GM21447 (cell line): ENCODE measurements at regions not wholly inside any gene's neighbourhood (a gene's known extent, or its start where the extent isn't known, plus 50 kb on each side); places are given as distances from the start of the nearest gene placed in this dataset.

ENCODE experiments used
- ATAC-seq: cut with Tn5 transposase; IDR thresholded peaks from one replicate; pipeline ENCODE4 v1.9.1; 2021; ENCODE audit not compliant: unreplicated experiment

GRCh38 chr2:120851116-120851773 lies 115.6 kb downstream of the GLI2 start:
- ATAC-seq = no peak

DNA sequence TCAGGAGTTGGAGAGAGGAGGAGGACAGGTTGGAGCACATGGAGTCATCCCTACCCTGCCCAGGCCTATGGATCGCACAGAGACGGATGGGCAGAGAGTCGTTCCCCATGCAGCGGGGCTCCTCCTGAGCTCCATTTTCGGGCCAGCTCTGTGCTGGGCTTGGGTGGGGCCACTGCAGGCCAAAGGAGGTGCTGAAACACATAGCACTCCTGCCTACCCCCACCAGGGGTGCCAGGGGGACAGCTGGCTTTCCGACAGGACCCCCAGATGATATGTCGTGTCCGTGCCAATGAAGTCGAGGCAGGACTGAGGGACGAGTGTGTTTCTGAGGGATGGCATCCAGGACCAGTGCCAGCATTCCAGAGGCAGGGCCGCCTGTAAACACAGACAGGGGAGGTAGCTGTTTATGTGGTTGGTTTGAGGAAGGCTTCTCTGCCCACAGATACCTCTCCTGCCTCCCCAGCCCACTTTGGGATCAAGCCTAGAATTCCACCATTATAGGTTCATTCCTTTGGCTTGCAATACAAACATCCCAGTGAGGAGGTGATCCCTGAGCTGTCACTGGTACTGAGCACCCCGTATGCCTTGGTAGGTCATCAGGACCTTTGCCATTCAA lies 116.6 kb downstream of the GLI2 start:
- no peak for ATAC-seq

DNA sequence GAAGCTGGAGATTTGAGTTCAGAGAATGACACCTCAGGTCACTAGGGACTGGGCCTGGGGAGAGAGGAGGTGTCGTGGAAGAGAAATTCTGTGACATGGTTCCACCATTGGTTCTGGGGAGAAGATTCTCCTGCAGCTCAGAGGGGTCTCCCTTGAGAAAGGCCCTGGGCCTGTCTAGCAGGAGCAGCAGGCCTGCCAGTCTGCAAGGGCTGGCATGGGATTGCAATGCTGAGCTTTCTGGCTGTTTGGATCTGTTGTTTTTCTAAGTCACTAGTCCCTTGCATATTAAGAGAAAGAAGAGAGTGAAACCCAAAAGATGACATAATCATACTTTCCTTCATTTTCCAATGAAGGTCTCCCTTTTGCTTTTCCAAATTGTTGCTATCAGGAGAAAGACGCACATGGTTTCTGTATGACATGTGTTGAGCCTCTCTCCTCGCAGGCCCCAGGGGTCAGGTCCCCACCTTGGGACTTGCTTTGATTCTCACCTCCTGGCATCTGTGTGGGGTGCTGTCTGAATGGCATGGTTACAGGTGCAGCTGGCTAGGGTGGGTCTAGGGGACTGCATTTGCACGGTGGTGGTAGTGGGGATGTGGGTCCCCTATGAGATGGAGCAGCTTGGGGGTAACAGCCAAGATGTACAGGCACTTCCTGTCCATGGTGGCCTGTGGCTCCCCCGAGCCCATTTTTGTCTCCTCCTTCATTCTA lies 117.8 kb downstream of the GLI2 start:
- ATAC-seq = no peak

- ATAC-seq = no peak
Observed at GRCh38 chr2:120854014-120854620, 118.4 kb downstream of the GLI2 start.

DNA sequence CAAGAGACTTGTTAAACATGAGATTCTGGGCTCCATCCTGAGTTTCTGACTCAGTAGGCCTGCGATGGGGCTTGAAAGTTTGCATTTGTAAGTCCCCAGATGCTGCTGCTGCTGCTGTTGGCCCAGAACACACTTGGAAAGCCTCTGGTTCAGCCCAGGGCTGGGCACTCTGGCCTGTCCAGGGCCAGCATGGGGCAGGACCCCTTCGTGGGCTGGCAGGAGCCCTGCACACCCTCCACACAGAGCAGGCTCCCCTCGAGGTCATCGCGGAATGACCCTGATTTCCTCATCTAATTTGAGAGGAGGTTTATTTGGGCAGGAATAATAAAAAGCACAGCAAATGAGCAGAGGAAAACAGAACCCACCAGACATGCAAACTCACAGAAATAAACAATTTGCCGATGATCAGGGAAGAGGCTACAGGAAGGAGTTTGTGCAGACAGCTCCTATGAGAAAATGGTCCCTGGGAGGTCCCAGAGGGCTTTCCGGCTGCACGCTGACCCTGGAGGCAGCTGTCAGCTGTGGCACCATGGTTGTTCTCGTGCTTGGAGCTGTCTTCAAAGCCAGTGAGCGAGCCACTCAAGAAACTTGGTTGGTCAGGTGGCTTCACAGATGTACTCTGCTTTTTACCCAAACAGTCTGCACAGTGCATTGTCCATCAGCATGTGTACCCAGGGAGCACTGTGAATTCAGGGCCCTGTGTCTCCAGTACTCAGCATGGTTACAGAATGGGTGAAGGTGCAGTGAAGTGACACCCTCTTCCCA lies 119.3 kb downstream of the GLI2 start:
- ATAC-seq = no peak

- ATAC-seq = no peak
Observed at GRCh38 chr2:120855855-120856405, 120.3 kb downstream of the GLI2 start.

GRCh38 chr2:120856421-120856862 lies 120.8 kb downstream of the GLI2 start:
- no peak for ATAC-seq

DNA sequence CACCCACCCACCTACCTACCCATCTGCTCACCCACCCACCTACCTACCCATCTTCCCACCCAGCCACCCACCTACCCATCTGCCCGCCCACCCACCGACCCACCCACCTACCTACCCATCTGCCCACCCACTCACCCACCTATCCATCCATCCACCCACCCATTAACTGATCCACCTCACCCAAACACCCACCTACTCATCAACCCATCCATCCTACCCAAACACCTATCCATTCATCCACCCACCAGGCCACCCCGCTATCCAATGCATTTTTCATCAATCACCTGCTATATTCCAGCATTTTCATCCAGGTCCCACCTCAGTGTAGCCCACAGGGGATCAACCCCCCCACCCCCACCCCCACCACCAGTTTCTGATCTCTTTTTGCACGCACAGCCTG lies 121.8 kb downstream of the GLI2 start:
- ATAC-seq = no peak

DNA sequence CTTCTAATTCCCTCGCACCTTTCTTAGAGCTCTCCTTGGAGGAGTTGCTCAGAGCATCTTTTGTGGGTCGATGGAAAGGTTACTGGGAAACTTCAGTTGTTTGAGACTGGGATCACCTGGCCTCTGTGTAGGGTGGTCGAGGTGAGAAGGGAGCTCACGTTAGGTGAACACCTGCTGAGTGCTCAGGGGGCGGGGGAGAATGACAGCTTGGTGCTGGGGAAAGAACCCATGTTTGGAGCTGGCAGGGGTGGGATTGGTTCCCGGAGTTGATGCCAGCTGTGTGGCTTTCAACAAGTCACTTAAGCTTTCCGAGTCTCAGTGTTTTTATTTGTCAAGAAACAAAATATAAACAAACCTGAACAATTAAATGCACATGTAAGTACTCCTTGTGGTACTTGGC lies 122.3 kb downstream of the GLI2 start:
- no peak for ATAC-seq

DNA sequence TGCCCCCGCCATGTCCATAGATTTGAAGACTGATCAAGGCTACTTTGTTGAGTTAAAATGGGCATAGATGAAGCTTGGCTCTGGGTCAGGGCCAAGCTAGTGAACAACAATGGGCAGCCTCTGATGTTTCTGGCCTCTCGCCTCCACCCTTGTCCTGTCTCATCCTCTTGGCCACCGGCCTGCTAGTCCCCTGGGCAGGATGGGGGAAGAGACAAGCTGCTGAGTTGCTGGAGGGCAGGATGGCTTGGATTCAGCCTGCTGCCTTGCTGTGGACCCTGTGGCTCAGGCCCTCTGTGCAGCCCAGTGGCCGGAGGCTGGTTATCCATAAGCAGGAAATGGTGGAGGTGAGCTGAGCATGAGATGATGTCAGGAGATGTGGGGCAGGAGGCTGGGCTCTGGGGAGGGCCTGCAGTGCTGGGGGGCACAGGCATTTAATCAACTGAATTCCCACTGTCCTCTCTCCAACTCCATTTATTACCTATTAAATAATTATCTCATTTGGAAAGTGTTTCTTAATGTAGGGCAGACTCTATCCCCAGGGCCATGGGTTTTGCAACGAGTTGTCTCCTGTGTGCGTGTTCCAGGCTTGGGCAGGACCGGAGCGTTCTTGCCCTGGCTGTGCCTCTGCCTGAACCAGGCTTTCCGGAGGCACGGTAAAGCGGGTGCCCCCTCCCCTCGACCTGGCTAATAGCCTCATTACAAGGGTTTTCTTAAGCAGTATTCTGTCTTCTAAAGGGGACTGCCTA lies 122.9 kb downstream of the GLI2 start:
- ATAC-seq = no peak

GRCh38 chr2:120859128-120859527 lies 123.5 kb downstream of the GLI2 start:
- no peak for ATAC-seq

GRCh38 chr2:120859814-120860578 lies 124.3 kb downstream of the GLI2 start:
- no peak for ATAC-seq

- no peak for ATAC-seq
Observed at GRCh38 chr2:120860579-120860922, 124.9 kb downstream of the GLI2 start.

GRCh38 chr2:120861191-120861575 lies 125.5 kb downstream of the GLI2 start:
- ATAC-seq = no peak

DNA sequence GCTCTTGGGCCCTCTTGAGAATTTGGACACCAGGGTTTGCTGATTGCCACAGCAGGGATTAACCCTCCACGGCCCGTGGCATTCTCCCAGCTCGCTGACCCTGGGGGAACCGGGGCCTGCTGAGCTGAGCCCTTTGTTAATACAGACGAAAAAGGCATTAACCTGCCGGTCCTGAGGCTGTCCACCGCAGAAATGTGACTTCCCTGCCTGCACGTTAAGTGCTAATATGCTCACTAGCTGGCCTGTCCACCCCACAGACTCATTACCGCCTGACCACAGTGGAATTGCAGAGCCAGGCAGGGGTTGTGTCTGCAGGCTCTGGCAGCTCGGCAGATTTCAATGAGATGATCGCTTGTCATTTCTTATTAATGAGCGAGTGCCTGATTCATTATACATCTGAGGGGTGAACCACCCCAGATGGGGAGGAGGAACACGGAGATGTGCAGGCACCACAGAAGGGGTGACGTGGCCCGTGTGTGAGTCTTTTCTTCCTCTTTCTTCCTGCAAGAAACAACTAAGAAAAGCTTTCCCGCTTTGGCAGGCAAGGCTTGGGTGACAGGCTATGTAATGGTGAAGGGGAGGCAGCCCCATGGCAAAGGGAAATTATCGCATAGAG lies 126.0 kb downstream of the GLI2 start:
- no peak for ATAC-seq

DNA sequence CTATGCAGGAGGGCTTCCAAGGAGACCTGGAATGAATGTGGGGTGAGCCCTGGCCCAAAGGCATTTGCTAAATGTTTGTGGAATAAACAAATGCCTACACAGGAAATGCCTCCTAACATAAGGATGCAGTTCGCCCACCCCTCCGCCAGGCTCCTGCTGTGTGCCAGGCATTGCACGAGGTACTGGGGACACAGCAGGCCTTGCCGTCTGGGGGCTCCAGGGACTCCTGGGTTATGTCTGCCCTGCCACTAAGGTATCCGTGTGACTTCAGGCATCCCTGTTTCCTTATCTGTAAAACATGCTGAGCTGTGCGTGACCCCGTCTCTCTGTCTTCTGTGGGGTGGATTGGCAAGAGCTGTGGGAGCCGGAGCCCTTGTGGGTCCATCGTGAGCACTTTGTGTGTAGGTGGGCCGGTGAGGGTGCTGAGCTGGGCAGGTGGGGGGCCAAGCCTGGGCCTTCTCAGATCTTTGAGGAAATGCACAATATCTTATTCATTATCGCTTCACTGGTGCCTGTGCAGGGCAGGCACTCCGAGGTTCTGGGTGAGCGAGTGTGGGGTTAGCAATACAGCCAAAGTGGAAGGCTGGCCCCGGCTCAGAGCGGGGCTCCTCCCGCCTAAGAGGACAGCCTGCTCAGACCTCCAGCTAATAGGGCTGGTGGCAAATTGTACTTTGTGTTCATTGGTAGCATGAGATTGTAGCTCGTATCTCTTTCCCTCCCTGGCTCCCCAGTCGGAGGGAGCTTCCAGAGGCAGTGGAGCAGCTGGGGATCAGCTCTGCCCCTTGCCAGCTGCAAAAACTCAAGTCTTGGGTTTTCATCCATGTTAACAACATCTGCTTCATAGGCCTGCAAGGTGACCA lies 126.8 kb downstream of the GLI2 start:
- ATAC-seq = no peak

DNA sequence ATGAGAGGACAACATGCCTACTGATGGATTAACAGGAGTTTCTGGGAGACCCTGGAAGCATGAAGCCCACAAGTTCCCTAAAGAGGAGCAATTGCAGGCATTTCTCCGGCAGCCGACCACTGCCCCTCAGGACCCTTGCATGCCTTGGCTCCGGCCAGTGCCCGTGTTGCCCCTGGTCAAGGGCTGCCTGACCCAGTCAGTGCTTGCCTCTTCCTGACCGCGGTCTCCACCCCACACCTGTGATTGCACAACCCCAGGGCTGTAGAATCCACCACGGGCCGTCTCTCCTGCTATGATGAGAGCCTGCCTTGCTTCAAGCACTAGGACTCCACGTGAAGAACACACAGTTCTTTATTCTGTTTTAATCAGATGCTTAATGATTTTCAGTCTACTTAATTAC lies 127.5 kb downstream of the GLI2 start:
- ATAC-seq = no peak

GRCh38 chr2:120863661-120864320 lies 128.1 kb downstream of the GLI2 start:
- ATAC-seq = no peak
